EL (cell line): ENCODE measurements at regions not wholly inside any gene's neighbourhood (a gene's known extent, or its start where the extent isn't known, plus 50 kb on each side); places are given as distances from the start of the nearest gene placed in this dataset.

Experiments
- DNase-seq: peaks from one replicate; pipeline ENCODE4 v3.0.0-alpha.2; 2016

DNA sequence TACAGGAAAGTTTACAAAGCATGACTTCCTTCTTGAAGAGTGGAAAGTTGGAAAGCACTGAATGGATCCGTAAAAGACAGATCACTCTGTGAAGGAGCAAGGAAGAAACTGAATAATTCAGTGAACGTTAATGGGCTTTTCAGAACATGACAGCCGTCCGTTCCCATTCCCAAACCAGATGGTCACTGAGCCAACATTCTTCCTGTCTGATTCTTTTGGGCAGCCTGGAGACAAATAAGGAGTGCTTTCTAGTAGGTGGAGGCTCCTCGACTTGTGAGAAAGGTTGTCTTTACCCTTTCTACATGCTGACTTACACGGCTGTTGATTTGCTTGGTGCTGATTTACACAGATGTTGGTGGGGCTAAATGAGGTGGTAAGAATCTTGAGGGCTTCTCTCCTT lies 51.0 kb upstream of the PAPPA start:
- DNase-seq = no peak
